ENCODE measurements at regions not wholly inside any gene's neighbourhood (a gene's known extent, or its start where the extent isn't known, plus 50 kb on each side); places are given as distances from the start of the nearest gene placed in this dataset.

- Histone ChIP-seq H3K9me3 (no peaks in the 10 kb centered on the region), H3K4me3 (no peak overlapping the region), H3K36me3 (no peaks in the 10 kb centered on the region), H3K4me1 (ENCODE audit: control insufficient read depth in 1 of 2, low read depth in 2 of 2) (no peaks in the 10 kb centered on the region), H3K27ac (no peak overlapping the region), H3K27me3 (replicated peaks; ENCODE audit: insufficient read depth) (no peaks in the 10 kb centered on the region)
- no peak for ATAC-seq (ENCODE audit: insufficient number of reproducible peaks, low FRiP score, low read depth)
- TF ChIP-seq, protein P1, sequence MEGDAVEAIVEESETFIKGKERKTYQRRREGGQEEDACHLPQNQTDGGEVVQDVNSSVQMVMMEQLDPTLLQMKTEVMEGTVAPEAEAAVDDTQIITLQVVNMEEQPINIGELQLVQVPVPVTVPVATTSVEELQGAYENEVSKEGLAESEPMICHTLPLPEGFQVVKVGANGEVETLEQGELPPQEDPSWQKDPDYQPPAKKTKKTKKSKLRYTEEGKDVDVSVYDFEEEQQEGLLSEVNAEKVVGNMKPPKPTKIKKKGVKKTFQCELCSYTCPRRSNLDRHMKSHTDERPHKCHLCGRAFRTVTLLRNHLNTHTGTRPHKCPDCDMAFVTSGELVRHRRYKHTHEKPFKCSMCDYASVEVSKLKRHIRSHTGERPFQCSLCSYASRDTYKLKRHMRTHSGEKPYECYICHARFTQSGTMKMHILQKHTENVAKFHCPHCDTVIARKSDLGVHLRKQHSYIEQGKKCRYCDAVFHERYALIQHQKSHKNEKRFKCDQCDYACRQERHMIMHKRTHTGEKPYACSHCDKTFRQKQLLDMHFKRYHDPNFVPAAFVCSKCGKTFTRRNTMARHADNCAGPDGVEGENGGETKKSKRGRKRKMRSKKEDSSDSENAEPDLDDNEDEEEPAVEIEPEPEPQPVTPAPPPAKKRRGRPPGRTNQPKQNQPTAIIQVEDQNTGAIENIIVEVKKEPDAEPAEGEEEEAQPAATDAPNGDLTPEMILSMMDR (IDR thresholded peaks at IDR 0.05), result no peak
- no peak for DNase-seq (ENCODE audit: low spot score)
These were observed 950.1 kb upstream of the CTNND2 start for GRCh38 chr5:12854386-12854785.

- H3K4me1 ChIP-seq (ENCODE audit: control insufficient read depth in 1 of 2, low read depth in 2 of 2), result no peaks in the 10 kb centered on the region
- TF ChIP-seq, protein P1 (IDR thresholded peaks at IDR 0.05), result no peak
- no peaks in the 10 kb centered on the region for H3K9me3 ChIP-seq
- DNase-seq (ENCODE audit: low spot score), result no peak
- no peak overlapping the region for H3K27ac ChIP-seq
- no peaks in the 10 kb centered on the region for H3K27me3 ChIP-seq (replicated peaks; ENCODE audit: insufficient read depth)
- no peak for ATAC-seq (ENCODE audit: insufficient number of reproducible peaks, low FRiP score, low read depth)
- H3K4me3 ChIP-seq, result no peak overlapping the region
- no peaks in the 10 kb centered on the region for H3K36me3 ChIP-seq
These were observed 947.5 kb upstream of the CTNND2 start for GRCh38 chr5:12851761-12852160.

- TF ChIP-seq, protein P1 (IDR thresholded peaks at IDR 0.05), result no peak
- H3K4me3 ChIP-seq, result no peak overlapping the region
- ATAC-seq (ENCODE audit: insufficient number of reproducible peaks, low FRiP score, low read depth), result no peak
- H3K36me3 ChIP-seq, result no peaks in the 10 kb centered on the region
- no peaks in the 10 kb centered on the region for H3K4me1 ChIP-seq (ENCODE audit: control insufficient read depth in 1 of 2, low read depth in 2 of 2)
- no peaks in the 10 kb centered on the region for H3K27me3 ChIP-seq (replicated peaks; ENCODE audit: insufficient read depth)
- no peak for DNase-seq (ENCODE audit: low spot score)
- no peak overlapping the region for H3K27ac ChIP-seq
- no peaks in the 10 kb centered on the region for H3K9me3 ChIP-seq
These were observed 944.5 kb upstream of the CTNND2 start for GRCh38 chr5:12848709-12849108.

- ATAC-seq (ENCODE audit: insufficient number of reproducible peaks, low FRiP score, low read depth) (no peak), DNase-seq (ENCODE audit: low spot score) (no peak)
- Histone ChIP-seq H3K9me3 (no peaks in the 10 kb centered on the region), H3K4me1 (ENCODE audit: control insufficient read depth in 1 of 2, low read depth in 2 of 2) (no peaks in the 10 kb centered on the region), H3K4me3 (no peak overlapping the region), H3K27me3 (replicated peaks; ENCODE audit: insufficient read depth) (no peaks in the 10 kb centered on the region), H3K36me3 (no peaks in the 10 kb centered on the region), H3K27ac (no peak overlapping the region)
- TF ChIP-seq, protein P1 (IDR thresholded peaks at IDR 0.05), result no peak
These were observed 941.4 kb upstream of the CTNND2 start for GRCh38 chr5:12845549-12846159.

DNA sequence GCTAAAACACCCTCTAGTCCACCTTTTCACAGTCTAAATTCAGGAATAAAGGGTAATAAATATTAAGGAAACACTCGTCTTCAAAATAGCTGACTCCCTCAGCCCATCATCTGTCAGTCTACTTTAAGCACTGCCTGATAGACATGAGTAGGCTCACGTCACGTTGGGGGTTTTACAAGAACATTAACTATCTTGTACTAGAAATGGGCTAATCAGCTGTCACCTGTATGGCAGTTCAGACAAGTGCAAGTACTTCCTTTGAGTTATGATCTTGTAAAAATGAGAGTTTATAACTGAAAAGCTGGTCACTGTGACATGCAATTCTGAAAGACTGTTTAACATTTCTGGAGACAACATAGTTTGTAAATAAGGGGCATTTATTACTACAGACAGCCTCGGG, 936.7 kb upstream of the CTNND2 start:
- Histone ChIP-seq H3K27ac (no peak overlapping the region), H3K36me3 (no peaks in the 10 kb centered on the region), H3K9me3 (no peaks in the 10 kb centered on the region), H3K4me1 (ENCODE audit: control insufficient read depth in 1 of 2, low read depth in 2 of 2) (no peaks in the 10 kb centered on the region), H3K4me3 (no peak overlapping the region), H3K27me3 (replicated peaks; ENCODE audit: insufficient read depth) (no peaks in the 10 kb centered on the region)
- ATAC-seq (ENCODE audit: insufficient number of reproducible peaks, low FRiP score, low read depth) (no peak), DNase-seq (ENCODE audit: low spot score) (no peak)
- TF ChIP-seq, protein P1 (IDR thresholded peaks at IDR 0.05), result no peak

Data from thoracic aorta (tissue), 2 donors.